Fibroblast of the aortic adventitia (primary cell): ENCODE measurements at regions not wholly inside any gene's neighbourhood (a gene's known extent, or its start where the extent isn't known, plus 50 kb on each side); places are given as distances from the start of the nearest gene placed in this dataset.
"Not testable (repeated sequence)": the region's sequence is repeated elsewhere in the genome, so short reads cannot be mapped to it uniquely, and the experiment has no call there.

Experiments used
- DNase-seq: peaks from one replicate; pipeline ENCODE4 v3.0.0-alpha.2; 2010; ENCODE audit warnings: low read depth
- H3K4me3 ChIP-seq: 2 replicates; pipeline ENCODE4 v1.5.1; 2011; ENCODE audit warnings: low read depth, mild to moderate bottlenecking, control low read depth, low read length, moderate library complexity
- TF ChIP-seq, protein P1 (sequence below): IDR thresholded peaks from 2 replicates; pipeline ENCODE4 v1.5.1; 2011; ENCODE audit warnings: mild to moderate bottlenecking, low read length, control low read depth, inconsistent platforms; ENCODE audit not compliant: insufficient read depth

DNA sequence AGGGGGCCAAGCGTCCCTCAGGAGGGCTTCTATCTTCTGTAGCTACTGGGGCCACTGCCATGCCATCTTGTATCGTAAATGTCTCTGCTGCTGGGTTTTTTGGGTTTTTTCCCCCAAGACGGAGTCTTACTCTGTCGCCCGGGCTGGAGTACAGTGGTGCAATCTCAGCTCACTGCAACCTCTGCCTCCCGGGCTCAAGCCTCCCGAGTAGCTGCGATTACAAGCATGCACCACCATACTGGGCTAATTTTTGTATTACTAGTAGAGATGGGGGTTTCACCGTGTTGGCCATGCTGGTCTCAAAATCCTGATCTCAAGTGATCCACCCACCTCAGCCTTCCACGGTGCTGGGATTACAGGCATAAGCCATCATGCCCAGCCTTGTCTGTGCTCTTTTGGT is 111.3 kb upstream of the LOC128125822 start:
- H3K4me3 ChIP-seq, result no peak overlapping the region
- TF ChIP-seq, protein P1, sequence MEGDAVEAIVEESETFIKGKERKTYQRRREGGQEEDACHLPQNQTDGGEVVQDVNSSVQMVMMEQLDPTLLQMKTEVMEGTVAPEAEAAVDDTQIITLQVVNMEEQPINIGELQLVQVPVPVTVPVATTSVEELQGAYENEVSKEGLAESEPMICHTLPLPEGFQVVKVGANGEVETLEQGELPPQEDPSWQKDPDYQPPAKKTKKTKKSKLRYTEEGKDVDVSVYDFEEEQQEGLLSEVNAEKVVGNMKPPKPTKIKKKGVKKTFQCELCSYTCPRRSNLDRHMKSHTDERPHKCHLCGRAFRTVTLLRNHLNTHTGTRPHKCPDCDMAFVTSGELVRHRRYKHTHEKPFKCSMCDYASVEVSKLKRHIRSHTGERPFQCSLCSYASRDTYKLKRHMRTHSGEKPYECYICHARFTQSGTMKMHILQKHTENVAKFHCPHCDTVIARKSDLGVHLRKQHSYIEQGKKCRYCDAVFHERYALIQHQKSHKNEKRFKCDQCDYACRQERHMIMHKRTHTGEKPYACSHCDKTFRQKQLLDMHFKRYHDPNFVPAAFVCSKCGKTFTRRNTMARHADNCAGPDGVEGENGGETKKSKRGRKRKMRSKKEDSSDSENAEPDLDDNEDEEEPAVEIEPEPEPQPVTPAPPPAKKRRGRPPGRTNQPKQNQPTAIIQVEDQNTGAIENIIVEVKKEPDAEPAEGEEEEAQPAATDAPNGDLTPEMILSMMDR, result no peak
- no peak for DNase-seq

DNA sequence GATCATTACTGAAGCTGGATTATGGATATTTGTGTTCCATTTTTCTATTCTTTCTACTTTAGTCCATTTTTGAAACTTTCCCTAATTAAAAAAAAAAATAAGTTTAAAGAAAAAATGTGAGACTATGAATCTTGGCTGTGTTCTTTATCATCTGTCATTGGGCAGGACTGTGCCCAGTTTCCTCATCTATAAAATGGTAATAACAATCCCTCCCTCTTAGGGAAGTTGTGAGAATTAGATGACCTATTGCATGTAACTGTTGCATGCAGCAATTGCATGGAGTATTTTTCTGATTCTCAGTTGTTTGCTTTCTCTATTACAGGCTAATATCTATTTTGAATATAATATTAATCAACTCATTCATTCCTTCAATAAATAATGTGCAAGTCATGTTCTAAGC is 108.2 kb upstream of the LOC128125822 start:
- TF ChIP-seq, protein P1, result no peak
- H3K4me3 ChIP-seq, result no peak overlapping the region
- DNase-seq, result no peak

DNA sequence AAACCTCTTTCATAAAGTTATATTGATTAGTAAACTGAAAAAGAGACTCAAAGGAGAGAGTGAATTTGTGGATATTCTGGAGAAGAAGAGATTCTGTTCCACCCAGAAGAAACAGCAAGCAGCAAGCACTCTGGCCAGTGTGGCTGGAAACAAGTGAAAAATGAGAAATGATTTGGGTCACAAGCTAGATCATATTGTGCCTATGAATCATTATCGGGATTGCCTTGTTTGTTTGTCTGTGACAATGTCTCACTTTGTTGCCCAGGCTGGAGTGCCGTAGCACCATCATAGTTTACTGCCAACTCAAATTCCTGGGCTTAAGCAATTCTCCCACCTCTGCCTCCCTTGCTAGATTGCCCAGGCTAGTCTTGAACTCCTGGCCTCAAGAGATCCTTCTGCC is 106.5 kb upstream of the LOC128125822 start:
- no peak for DNase-seq
- TF ChIP-seq, protein P1, result no peak
- H3K4me3 ChIP-seq, result no peak overlapping the region

DNA sequence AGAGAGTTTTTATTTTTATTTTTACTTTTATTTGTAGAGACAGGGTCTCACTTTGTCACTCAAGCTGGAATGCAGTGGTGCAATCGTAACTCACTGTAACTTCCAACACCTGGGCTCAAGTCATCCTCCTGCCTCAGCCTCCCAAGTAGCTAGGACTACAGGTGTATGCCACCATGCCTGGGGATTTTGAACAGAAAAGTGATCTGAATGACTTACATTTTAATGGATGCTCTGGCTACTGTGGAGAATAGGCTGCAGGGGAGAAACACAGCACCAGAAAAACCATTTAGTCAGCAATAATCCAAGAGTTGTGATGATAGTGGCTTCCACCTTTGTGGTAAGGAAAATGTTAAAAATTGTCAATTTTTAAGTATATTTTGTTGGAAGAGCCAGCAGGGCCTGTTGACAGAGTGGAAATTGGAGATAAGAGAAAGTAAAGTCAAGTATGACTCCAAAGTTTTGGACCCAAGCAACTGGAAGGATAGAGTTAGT is 106.0 kb upstream of the LOC128125822 start:
- TF ChIP-seq, protein P1, result no peak
- DNase-seq, result no peak
- no peak overlapping the region for H3K4me3 ChIP-seq

DNA sequence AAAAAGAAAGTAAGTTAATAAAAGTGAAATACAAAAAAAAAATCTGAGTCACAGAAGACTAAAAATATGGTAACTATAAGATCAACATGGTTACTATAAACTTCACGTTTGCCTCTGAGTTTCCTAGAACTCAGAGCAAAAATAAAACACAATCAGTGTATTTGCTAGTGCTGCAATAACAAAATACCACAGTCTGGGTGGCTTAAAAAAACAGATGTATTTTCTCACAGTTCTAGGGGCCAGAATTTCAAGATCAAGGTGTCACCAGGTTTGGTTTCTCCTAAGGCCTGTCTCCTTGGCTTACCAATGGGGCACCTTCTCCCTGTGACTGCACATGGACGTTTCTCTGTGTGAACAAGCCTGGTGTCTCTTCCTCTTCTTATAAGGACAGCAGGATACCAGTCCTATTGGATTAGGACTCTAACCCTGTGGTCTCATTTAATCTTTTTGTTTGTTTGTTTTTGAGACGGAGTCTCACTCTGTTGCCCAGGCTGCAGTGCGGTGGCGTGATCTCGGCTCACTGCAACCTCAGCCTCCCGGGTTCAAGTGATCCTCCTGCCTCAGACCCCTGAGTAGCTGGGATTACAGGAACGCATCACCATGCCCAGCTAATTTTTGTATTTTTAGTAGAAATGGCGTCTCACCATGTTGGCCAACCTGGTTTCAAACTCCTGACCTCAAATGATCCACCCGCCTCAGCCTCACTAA is 104.9 kb upstream of the LOC128125822 start:
- TF ChIP-seq, protein P1, result no peak
- H3K4me3 ChIP-seq, result no peak overlapping the region

DNA sequence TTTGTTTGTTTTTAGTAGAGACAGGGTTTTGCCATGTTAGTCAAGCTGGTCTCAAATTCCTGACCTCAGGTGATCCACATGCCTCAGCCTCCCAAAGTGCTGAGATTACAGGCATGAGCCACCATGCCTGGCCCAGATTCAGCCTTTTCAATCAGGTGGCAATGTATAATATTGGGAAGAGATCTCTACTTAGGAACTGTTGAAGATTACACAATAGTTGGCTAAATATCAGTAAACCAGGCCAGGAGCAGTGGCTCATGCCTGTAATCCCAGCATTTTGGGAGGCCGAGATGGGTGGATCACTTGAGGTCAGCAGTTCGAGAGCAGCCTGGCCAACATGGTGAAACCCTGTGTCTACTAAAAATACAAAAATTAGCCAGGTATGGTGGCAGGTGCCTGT is 101.1 kb upstream of the LOC128125822 start:
- DNase-seq, H3K4me3 ChIP-seq: not testable (repeated sequence)

More for the DNA sequence above, 104.9 kb upstream of the LOC128125822 start:
- DNase-seq, result no peak

DNA sequence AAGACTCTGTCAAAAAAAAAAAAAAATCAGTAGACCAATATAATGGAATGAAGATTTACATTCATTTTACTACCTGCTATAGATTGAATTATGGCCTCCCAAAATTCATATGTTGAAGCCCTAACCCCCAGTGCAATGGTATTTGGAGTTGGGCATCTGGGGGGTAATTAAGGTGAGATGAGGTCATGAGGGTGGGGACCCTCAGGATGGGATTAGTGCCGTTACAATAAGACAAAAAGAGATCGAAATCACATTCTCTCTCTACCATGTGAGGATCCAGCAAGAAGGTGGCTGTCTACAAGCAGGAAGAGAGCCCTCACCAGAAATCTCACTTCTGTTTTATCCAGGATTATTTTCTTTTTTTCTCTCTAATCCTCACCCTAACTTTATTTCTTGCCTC is 100.6 kb upstream of the LOC128125822 start:
- H3K4me3 ChIP-seq, result no peak overlapping the region
- TF ChIP-seq, protein P1, result no peak
- no peak for DNase-seq
